ENCODE measurements at regions not wholly inside any gene's neighbourhood (a gene's known extent, or its start where the extent isn't known, plus 50 kb on each side); places are given as distances from the start of the nearest gene placed in this dataset.

GRCh38 chr14:104235686-104236085 is 97.3 kb downstream of the KIF26A start:
- Histone ChIP-seq H3K9me3 (peaks cover 14% of the 10 kb centered on the region), H3K27me3 (replicated peaks; ENCODE audit: control insufficient read depth, insufficient read depth, low read length) (no peaks in the 10 kb centered on the region), H3K4me1 (no peaks in the 10 kb centered on the region), H3K36me3 (ENCODE audit: control insufficient read depth, insufficient read depth, low read length) (no peaks in the 10 kb centered on the region), H3K4me3 (ENCODE audit: low read depth, low read length) (no peak overlapping the region)
- Mint-ChIP-seq H3K4me3 (ENCODE audit: unreplicated experiment) (no peak overlapping the region), H3K27me3 (ENCODE audit: insufficient read depth, unreplicated experiment) (peaks cover 3% of the 10 kb centered on the region), H3K9me3 (ENCODE audit: unreplicated experiment) (peaks cover 29% of the 10 kb centered on the region), H3K36me3 (ENCODE audit: insufficient read depth, unreplicated experiment) (no peaks in the 10 kb centered on the region), H3K4me1 (ENCODE audit: low read depth, unreplicated experiment) (no peaks in the 10 kb centered on the region), H3K27ac (ENCODE audit: unreplicated experiment) (no peak overlapping the region)
- CTCF ChIA-PET, result no interaction called here
- TF ChIP-seq CTCF (IDR thresholded peaks at IDR 0.05; ENCODE audit: insufficient read depth in 1 of 2, low read depth in 1 of 2, low read length in 1 of 2, severe bottlenecking in 1 of 2, unreplicated experiment in 1 of 2), result no peak
- POLR2A ChIA-PET, result no interaction called here
- BruUV-seq (replicated peaks), result no TSS peak
- peak in 1 of 2 experiments; percentile 5 for DNase-seq
- intact Hi-C loops (cut with micrococcal nuclease; ENCODE audit: unreplicated experiment), result no loop called here

GRCh38 chr14:104237651-104238423 is 99.5 kb downstream of the KIF26A start:
- BruUV-seq (replicated peaks), result no TSS peak
- Histone ChIP-seq H3K27me3 (replicated peaks; ENCODE audit: control insufficient read depth, insufficient read depth, low read length) (no peaks in the 10 kb centered on the region), H3K4me3 (ENCODE audit: low read depth, low read length) (no peak overlapping the region), H3K4me1 (no peaks in the 10 kb centered on the region), H3K9me3 (peaks cover 14% of the 10 kb centered on the region), H3K36me3 (ENCODE audit: control insufficient read depth, insufficient read depth, low read length) (no peaks in the 10 kb centered on the region)
- H3K36me3 Mint-ChIP-seq (ENCODE audit: insufficient read depth, unreplicated experiment), result no peaks in the 10 kb centered on the region
- H3K4me1 Mint-ChIP-seq (ENCODE audit: low read depth, unreplicated experiment), result no peaks in the 10 kb centered on the region
- intact Hi-C loops (cut with micrococcal nuclease; ENCODE audit: unreplicated experiment), result no loop called here
- TF ChIP-seq CTCF (IDR thresholded peaks at IDR 0.05; ENCODE audit: insufficient read depth in 1 of 2, low read depth in 1 of 2, low read length in 1 of 2, severe bottlenecking in 1 of 2, unreplicated experiment in 1 of 2), result no peak
- H3K27me3 Mint-ChIP-seq (ENCODE audit: insufficient read depth, unreplicated experiment), result peaks cover 3% of the 10 kb centered on the region
- H3K27ac Mint-ChIP-seq (ENCODE audit: unreplicated experiment), result no peak overlapping the region
- H3K9me3 Mint-ChIP-seq (ENCODE audit: unreplicated experiment), result peaks cover 29% of the 10 kb centered on the region
- POLR2A ChIA-PET, result no interaction called here
- CTCF ChIA-PET, result no interaction called here
- peak in 1 of 2 experiments; percentile 19 for DNase-seq
- no peak overlapping the region for H3K4me3 Mint-ChIP-seq (ENCODE audit: unreplicated experiment)

- POLR2A ChIA-PET, result no interaction called here
These were observed 100.2 kb downstream of the KIF26A start for GRCh38 chr14:104238424-104239184.

More at GRCh38 chr14:104238424-104239184, 100.2 kb downstream of the KIF26A start:
- TF ChIP-seq CTCF (IDR thresholded peaks at IDR 0.05; ENCODE audit: insufficient read depth in 1 of 2, low read depth in 1 of 2, low read length in 1 of 2, severe bottlenecking in 1 of 2, unreplicated experiment in 1 of 2), result no peak
- DNase-seq, result peak in 1 of 2 experiments; percentile 19
- intact Hi-C loops (cut with micrococcal nuclease; ENCODE audit: unreplicated experiment), result no loop called here
- H3K27me3 ChIP-seq (replicated peaks; ENCODE audit: control insufficient read depth, insufficient read depth, low read length), result no peaks in the 10 kb centered on the region
- peaks cover 16% of the 10 kb centered on the region for H3K9me3 ChIP-seq
- no peak overlapping the region for H3K4me3 Mint-ChIP-seq (ENCODE audit: unreplicated experiment)
- no peak overlapping the region for H3K27ac Mint-ChIP-seq (ENCODE audit: unreplicated experiment)
- peaks cover 3% of the 10 kb centered on the region for H3K27me3 Mint-ChIP-seq (ENCODE audit: insufficient read depth, unreplicated experiment)
- CTCF ChIA-PET, result no interaction called here
- H3K4me1 Mint-ChIP-seq (ENCODE audit: low read depth, unreplicated experiment), result no peaks in the 10 kb centered on the region
- peaks cover 29% of the 10 kb centered on the region for H3K9me3 Mint-ChIP-seq (ENCODE audit: unreplicated experiment)
- no TSS peak for BruUV-seq (replicated peaks)
- no peaks in the 10 kb centered on the region for H3K36me3 ChIP-seq (ENCODE audit: control insufficient read depth, insufficient read depth, low read length)
- H3K4me1 ChIP-seq, result no peaks in the 10 kb centered on the region
- H3K4me3 ChIP-seq (ENCODE audit: low read depth, low read length), result no peak overlapping the region
- H3K36me3 Mint-ChIP-seq (ENCODE audit: insufficient read depth, unreplicated experiment), result no peaks in the 10 kb centered on the region
